ENCODE measurements at regions not wholly inside any gene's neighbourhood (a gene's known extent, or its start where the extent isn't known, plus 50 kb on each side); places are given as distances from the start of the nearest gene placed in this dataset.
"Not testable (repeated sequence)": the region's sequence is repeated elsewhere in the genome, so short reads cannot be mapped to it uniquely, and the experiment has no call there.

DNA sequence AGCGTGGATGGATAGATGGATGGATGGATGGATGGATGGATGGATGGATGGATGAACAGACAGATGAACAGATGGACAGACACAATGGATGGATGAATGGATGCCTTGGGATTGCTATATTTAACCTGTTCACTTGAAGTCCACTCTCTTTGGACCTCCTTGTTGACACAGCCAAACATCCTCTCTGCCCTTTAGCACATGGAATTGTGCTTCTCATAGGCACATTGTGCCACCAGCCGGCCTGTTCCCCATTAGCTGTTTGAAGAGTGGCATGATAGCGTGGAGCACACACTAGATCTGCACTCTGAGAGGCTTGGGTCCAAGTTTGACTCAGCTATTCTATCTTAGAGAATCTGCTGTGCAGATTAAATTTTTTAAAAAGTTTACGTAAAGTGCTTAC lies 56.9 kb upstream of the GSC start:
- DNase-seq, result no peak

DNA sequence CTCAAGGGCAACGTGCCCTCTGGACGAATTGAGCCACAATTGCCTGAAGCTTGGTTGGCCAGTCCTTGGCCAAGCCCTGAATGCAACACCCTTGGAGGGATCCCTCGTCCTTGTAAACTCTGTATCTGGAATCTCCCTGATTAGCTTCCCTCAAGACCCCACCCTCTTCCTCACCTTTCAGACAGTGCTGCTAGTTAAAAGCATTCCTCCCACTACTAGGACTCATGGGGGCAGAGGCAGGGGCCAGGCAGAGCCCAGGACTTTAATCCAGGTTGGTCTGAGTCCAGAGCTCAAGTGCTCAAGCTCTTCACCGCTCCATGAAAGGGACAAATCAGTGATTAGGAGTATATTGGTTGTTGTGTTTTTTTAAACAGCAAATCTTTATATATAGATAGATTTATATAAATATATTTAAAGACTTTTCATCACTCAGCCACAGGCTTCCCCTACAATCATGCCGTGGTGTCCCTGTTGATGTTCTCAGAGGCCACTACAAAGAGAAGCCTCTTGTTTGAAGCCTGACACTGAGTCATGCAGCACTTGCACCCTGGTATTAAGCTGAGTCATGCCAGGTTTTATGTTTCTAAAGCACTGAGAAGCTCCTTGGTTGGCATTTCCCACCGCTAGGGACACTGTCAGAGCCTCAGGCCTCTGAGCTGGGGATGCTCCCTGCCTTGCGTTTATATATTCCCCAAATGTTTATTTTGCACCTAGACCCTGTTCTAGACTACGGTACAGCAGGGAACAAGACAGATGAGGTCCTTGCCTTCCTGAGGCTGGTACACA lies 53.8 kb upstream of the GSC start:
- DNase-seq, result no peak

- no peak for DNase-seq
Observed at GRCh38 chr14:94821705-94822104, 51.8 kb upstream of the GSC start.

- not testable (repeated sequence) for DNase-seq
Observed at GRCh38 chr14:94820932-94821331, 51.0 kb upstream of the GSC start.

Measured in NCI-H1105 treated with DMSO at 0.1 percent for 48 hours (cell line).